Uterus (tissue), 2 donors: ENCODE measurements at regions not wholly inside any gene's neighbourhood (a gene's known extent, or its start where the extent isn't known, plus 50 kb on each side); places are given as distances from the start of the nearest gene placed in this dataset.

Experiments used
- POLR2A ChIP-seq, 2 donors: fragments of 450-650 bp; IDR thresholded peaks; one replicate each; pipeline ENCODE4 v1.6.1; 2016; ENCODE audit warnings: antibody characterized with exemption in 2 of 2, mild to moderate bottlenecking in 1 of 2, moderate library complexity in 1 of 2
- TF ChIP-seq, protein P1 (sequence below), 4 experiments: fragments of 200-600 bp in 2 of 4; fragments of 450-650 bp in 2 of 4; sonication (generic) in 2 of 4; IDR thresholded peaks; one replicate each; pipeline ENCODE4 v1.5.1; 2016 to 2019; ENCODE audit warnings: antibody characterized with exemption in 4 of 4, mild to moderate bottlenecking in 2 of 4, moderate library complexity in 1 of 4

DNA sequence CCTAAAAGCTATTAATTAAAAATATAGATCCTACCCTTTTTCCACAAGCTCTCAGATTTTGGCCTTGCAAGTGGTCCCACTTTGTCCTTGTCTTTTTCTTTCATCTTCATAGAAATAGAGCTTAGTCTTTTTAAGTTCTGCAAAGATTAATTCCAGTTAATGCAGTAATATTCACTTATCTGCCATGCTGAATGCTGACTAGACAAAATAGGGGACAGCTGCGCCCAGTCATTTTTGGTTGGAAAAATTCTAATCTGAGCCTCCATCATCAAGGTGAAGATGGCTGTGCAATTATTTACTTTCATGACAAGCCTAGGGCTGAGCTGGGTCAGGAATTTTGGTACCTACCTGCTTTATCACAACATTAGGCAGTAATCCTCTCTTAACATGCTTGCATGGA lies 241.3 kb upstream of the CXorf66 start:
- TF ChIP-seq, protein P1, sequence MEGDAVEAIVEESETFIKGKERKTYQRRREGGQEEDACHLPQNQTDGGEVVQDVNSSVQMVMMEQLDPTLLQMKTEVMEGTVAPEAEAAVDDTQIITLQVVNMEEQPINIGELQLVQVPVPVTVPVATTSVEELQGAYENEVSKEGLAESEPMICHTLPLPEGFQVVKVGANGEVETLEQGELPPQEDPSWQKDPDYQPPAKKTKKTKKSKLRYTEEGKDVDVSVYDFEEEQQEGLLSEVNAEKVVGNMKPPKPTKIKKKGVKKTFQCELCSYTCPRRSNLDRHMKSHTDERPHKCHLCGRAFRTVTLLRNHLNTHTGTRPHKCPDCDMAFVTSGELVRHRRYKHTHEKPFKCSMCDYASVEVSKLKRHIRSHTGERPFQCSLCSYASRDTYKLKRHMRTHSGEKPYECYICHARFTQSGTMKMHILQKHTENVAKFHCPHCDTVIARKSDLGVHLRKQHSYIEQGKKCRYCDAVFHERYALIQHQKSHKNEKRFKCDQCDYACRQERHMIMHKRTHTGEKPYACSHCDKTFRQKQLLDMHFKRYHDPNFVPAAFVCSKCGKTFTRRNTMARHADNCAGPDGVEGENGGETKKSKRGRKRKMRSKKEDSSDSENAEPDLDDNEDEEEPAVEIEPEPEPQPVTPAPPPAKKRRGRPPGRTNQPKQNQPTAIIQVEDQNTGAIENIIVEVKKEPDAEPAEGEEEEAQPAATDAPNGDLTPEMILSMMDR (IDR thresholded peaks at IDR 0.05): no peak
- no peak for TF ChIP-seq POLR2A (IDR thresholded peaks at IDR 0.05)
